ENCODE measurements at regions not wholly inside any gene's neighbourhood (a gene's known extent, or its start where the extent isn't known, plus 50 kb on each side); places are given as distances from the start of the nearest gene placed in this dataset.

GRCh38 chr3:178152031-178152806 lies 384.0 kb upstream of the KCNMB2 start:
- no peaks in the 10 kb centered on the region for H3K27me3 ChIP-seq
- DNase-seq = no peak
- intact Hi-C loops (cut with DNase I) = no loop called here
- H3K27ac ChIP-seq = no peak overlapping the region
- H3K4me3 ChIP-seq = no peak overlapping the region
- H3K4me1 ChIP-seq (ENCODE audit: insufficient read depth) = no peaks in the 10 kb centered on the region
- H3K9me3 ChIP-seq = no peaks in the 10 kb centered on the region
- no peak for TF ChIP-seq CTCF (IDR thresholded peaks at IDR 0.05)
- no peak for TF ChIP-seq POLR2A (IDR thresholded peaks at IDR 0.05)
- TF ChIP-seq EP300 (IDR thresholded peaks at IDR 0.05) = no peak
- H3K36me3 ChIP-seq = no peaks in the 10 kb centered on the region
- WGBS, 3 donors = 85 to 89% (median 89%) methylated on average over 8 of the region's 8 CpGs

DNA sequence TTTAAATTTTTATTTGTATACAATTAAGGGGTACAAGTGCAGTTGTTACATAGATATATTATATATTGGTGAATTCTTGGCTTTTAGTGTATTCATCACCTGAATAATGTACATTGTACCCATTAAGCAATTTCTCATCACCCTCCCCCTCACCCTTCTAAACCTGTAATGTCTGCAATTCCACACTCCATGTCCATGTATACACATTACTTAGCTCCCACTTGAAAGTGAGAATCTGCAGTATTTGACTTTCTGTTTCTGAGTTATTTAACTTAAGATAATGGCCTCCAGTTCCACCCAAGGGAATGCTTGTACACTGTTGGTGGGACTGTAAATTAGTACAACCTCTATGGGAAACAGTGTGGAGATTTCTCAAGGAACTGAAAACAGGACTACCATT lies 383.2 kb upstream of the KCNMB2 start:
- Histone ChIP-seq H3K27ac (no peak overlapping the region), H3K27me3 (no peaks in the 10 kb centered on the region), H3K4me3 (no peak overlapping the region), H3K4me1 (ENCODE audit: insufficient read depth) (no peaks in the 10 kb centered on the region), H3K36me3 (no peaks in the 10 kb centered on the region), H3K9me3 (no peaks in the 10 kb centered on the region)
- intact Hi-C loops (cut with DNase I) = no loop called here
- TF ChIP-seq EP300 (IDR thresholded peaks at IDR 0.05) (no peak), POLR2A (IDR thresholded peaks at IDR 0.05) (no peak), CTCF (IDR thresholded peaks at IDR 0.05) (no peak)
- DNase-seq = no peak

DNA sequence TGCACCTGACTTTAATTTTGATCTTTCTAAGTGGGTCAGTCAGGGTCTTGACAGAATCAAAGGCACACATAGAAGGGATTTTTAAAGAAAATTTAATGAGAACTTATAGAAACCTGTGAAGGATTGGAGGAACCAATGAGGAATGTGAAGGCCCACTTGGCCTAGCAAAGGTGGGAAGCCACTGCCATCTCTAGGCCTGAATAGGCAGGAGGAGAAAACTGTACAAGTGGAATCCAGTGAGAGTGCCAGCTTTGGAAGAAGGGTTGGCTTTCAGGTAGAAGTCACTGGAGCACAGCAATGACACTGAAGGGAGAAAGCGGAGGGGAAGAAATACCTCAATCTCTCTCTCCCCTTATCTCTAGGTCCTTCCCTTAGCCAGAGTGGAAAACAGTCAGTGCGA lies 380.7 kb upstream of the KCNMB2 start:
- no peaks in the 10 kb centered on the region for H3K9me3 ChIP-seq
- H3K4me1 ChIP-seq (ENCODE audit: insufficient read depth) = no peaks in the 10 kb centered on the region
- no peak for TF ChIP-seq EP300 (IDR thresholded peaks at IDR 0.05)
- H3K27ac ChIP-seq = no peak overlapping the region
- DNase-seq = no peak
- H3K36me3 ChIP-seq = no peaks in the 10 kb centered on the region
- no peak overlapping the region for H3K4me3 ChIP-seq
- intact Hi-C loops (cut with DNase I) = no loop called here
- H3K27me3 ChIP-seq = no peaks in the 10 kb centered on the region
- 98 to 100% (median 98%) methylated on average over 2 of the region's 2 CpGs for WGBS, 3 donors

- intact Hi-C loops (cut with DNase I) = no loop called here
- WGBS, 3 donors = 70 to 73% (median 71%) methylated on average over 4 of the region's 4 CpGs
- Histone ChIP-seq H3K36me3 (no peaks in the 10 kb centered on the region), H3K27me3 (no peaks in the 10 kb centered on the region), H3K27ac (no peak overlapping the region), H3K9me3 (no peaks in the 10 kb centered on the region), H3K4me3 (no peak overlapping the region), H3K4me1 (ENCODE audit: insufficient read depth) (no peaks in the 10 kb centered on the region)
- DNase-seq = no peak
- TF ChIP-seq POLR2A (IDR thresholded peaks at IDR 0.05) (no peak), EP300 (IDR thresholded peaks at IDR 0.05) (no peak), CTCF (IDR thresholded peaks at IDR 0.05) (no peak)
These were observed 379.9 kb upstream of the KCNMB2 start for GRCh38 chr3:178156301-178156700.

GRCh38 chr3:178159691-178160220 lies 376.5 kb upstream of the KCNMB2 start:
- Histone ChIP-seq H3K9me3 (no peaks in the 10 kb centered on the region), H3K4me3 (no peak overlapping the region), H3K27me3 (no peaks in the 10 kb centered on the region), H3K36me3 (no peaks in the 10 kb centered on the region), H3K27ac (no peak overlapping the region), H3K4me1 (ENCODE audit: insufficient read depth) (no peaks in the 10 kb centered on the region)
- DNase-seq = no peak
- TF ChIP-seq POLR2A (IDR thresholded peaks at IDR 0.05) (no peak), CTCF (IDR thresholded peaks at IDR 0.05) (no peak), EP300 (IDR thresholded peaks at IDR 0.05) (no peak)
- 55 to 58% (median 57%) methylated on average over 2 of the region's 2 CpGs for WGBS, 3 donors
- intact Hi-C loops (cut with DNase I) = no loop called here

Data from ovary (tissue), 7 donors.